ENCODE measurements at regions not wholly inside any gene's neighbourhood (a gene's known extent, or its start where the extent isn't known, plus 50 kb on each side); places are given as distances from the start of the nearest gene placed in this dataset.
"Not testable (repeated sequence)": the region's sequence is repeated elsewhere in the genome, so short reads cannot be mapped to it uniquely, and the experiment has no call there.

DNA sequence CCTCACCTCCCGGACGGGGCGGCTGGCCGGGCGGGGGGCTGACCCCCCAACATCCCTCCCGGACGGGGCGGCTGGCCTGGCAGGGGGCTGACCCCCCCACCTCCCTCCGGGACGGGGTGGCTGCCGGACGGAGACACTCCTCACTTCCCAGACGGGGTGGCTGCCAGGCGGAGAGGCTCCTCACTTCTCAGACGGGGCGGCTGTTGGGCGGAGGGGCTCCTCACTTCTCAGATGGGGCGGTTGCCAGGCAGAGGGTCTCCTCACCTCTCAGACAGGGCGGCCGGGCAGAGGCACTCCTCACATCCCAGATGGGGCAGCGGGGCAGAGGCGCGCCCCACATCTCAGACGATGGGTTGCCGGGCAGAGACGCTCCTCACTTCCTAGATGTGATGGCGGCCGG lies 1280.7 kb upstream of the SEL1L start:
- not testable (repeated sequence) for DNase-seq (ENCODE audit: low spot score)

DNA sequence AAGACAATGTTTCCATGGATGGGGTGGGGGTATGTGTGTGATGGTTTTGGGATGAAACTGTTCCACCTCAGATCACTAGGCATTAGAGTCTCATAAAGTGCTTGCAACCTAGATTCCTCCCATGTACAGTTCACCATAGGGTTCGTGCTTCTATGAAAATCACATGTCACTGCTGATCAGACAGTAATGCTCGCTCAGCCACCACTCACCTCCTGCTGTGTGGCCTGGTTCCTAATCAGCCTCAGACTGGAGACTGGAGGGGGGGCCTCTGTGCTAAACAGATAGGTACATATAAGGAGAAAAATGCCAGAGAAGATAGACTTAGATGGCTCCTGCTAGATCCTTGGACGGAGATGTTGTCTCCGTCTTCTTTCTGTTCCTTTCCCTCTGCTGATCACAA lies 1296.9 kb upstream of the SEL1L start:
- DNase-seq (ENCODE audit: low spot score), result no peak

DNA sequence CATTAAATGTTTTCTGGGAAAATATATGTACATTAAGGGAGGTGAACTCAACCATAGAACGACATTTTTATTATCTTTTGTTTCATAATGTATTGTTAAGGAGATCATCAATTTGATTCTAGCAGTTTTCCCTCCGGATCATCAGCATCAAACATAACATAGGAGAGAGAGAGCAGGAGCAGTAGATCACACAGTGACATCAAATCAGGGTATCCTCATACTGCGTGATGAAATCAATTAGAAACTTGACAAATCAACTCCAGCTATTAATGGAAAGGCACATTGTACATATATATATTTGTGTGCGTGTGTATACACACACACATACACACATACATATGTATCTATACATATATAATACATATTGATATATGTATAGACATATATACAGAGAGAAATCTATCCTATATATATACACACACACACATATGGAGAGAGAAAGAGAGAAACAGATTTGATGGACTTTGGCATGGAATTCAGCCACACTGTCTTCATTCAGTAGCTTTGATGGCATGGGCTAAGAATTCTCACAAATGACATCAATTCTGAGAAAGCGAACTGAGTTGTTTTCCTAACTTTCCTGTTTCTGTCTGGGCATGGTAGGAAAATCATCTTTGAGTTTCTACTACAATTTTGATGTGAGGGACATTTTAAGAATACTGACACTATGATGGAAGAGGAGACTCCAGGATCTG lies 1302.8 kb upstream of the SEL1L start:
- DNase-seq (ENCODE audit: low spot score), result no peak

DNA sequence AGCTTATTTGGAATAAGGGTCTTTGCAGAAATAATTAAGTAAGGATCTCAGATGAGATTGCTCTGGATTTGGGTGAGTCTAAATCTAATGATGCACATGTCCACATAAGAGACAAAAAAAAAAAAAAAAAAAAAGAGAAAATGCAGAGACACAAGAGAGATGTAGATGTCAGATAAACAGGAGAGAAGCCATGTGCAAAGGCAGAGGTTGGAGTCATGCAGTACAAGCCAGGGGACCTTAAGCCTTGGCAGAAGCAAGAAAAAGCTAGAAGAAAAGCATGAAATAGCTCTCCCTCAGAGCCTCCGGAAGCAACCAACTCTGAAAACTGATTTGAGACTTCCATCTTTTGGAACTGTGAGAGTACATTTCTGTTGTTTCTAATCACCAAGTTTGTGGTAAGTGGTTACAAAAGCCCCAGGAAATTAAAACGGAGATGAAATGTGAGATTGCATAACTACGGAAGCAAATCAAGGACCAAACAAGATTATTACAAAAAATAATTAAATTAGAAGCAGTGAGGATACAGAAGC lies 1304.0 kb upstream of the SEL1L start:
- DNase-seq (ENCODE audit: low spot score), result no peak

DNA sequence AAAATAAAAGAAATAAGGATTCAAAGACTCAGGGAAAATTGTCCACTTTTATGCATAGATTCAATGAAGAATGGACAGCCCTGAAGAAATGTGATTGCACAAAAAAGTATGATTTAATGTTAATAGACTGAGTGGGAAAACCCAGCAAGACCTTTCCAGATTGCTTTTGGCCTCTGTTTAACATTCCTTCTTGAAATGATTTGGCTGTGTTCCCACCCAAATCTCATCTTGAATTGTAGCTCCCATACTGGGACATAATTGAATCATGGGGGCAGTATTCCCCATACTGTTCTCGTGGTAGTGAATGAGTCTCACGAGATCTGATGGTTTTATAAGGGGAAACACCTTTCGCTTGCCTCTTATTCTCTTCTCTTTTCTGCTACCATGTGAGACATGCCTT lies 1316.9 kb upstream of the SEL1L start:
- no peak for DNase-seq (ENCODE audit: low spot score)

DNA sequence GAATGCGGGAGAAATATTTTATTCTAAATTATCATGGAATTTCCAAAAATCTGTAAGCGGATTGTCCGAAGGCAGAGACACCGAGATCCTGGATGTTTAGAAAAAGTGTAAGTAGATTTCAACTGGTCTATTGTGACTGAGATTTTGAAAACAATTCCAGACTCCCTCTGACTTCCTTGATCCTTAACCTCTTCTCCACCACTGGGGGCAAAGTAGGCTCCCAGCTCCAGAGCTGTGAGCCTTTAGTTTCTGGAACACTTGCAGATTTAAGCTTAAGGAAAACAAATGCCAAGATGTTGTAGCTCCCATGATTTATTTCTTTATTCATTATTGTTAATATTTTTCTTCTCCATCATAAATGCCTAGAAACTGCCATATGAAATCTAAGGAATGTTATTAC lies 1320.5 kb upstream of the SEL1L start:
- no peak for DNase-seq (ENCODE audit: low spot score)

DNA sequence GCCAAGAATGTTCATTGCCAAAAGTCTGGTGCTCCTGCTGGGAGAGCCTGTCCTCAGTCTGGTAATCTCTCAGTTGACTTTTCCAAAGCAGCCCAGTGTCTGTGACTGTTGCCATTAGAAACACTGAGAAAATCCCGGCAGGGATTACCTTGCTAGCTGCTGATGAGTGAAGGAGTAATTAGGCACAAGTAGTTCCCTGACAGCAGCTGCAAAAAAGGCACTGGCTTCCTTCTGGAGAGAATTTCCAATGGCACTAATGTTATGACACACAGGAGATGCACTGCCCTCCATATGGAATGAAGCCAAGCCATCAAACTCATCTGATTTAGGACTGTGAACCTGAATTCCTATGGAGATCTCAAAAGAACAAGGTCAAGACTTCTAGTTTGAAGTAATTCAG lies 1321.2 kb upstream of the SEL1L start:
- peak; percentile 56 for DNase-seq (ENCODE audit: low spot score)

DNA sequence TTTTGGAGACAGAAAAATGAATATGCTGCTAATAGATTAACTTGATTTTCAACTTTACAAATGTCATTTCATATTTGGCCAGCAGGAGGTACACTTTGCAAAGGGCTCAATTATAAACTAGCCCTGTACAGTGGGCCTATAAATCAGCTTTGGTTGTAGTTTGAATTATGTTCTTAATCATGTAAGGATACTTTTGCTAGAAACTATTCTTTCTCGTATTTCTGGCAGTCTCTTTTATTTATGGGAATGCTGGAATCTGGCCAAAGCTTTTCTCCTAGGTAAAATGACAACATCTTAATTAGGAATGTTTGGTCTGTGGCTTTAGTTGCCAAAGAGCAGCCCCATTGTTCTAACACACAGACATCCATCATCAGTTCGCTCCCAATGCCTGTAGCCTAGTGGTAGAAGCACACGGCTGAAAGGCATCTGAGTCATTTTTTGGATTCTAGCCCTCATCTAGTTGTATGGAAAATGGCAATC lies 1322.3 kb upstream of the SEL1L start:
- DNase-seq (ENCODE audit: low spot score), result no peak

DNA sequence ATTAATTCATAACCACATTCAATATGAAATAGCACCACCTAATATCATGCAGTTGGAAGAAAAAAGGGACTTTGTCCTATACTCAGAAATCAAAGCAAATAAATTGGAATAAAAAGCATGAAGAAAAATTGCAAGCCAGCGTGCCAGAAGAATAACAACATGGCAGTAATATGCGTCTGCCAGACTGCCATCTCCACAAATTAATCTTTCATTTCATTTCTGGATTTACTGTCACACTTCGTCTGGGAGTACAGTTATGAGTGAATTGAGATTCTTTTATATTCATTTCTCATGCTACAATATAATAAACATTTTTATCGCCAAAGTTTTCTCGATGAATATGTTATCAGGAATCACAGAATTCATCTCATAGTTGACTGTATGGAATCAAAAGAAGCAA lies 1327.7 kb upstream of the SEL1L start:
- no peak for DNase-seq (ENCODE audit: low spot score)

DNA sequence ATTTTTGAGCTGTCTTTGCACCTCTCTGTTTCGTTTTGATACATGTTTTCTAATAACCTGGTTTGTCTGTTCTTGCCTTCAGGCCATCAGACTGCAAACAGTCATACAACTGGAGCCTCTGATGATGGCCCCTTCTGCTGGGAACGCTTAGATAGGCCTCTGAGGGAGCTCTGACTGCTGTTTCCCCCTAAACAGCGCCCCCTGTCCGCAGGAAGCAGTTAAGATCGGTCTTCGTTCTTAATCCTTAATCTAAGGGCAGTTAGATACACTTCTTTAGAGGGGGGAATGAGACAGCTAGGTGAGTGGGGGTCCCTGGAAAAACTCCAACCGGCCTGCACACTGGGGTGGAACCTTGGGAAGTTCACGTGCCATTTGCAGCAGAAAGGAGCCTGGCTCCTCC lies 1338.8 kb upstream of the SEL1L start:
- no peak for DNase-seq (ENCODE audit: low spot score)

DNA sequence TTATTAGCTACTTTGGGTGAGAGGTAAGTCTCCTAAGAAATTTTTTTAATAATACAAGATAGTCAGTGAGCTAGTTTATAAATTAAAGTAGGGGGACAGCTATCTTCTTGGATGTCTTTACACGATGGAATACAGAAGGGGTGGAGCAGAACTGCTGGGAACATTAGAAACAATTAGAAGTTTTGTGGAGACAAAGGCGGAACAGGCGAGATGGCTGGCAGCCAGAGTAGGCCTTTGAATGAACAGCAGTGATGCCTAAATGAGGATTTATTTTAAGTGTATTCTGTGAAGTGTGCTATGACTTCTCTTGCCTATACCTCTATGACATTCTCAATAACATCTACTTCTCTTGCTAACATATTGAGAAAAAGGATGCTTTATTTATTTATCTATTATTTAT lies 1345.3 kb upstream of the SEL1L start:
- DNase-seq (ENCODE audit: low spot score), result no peak

DNA sequence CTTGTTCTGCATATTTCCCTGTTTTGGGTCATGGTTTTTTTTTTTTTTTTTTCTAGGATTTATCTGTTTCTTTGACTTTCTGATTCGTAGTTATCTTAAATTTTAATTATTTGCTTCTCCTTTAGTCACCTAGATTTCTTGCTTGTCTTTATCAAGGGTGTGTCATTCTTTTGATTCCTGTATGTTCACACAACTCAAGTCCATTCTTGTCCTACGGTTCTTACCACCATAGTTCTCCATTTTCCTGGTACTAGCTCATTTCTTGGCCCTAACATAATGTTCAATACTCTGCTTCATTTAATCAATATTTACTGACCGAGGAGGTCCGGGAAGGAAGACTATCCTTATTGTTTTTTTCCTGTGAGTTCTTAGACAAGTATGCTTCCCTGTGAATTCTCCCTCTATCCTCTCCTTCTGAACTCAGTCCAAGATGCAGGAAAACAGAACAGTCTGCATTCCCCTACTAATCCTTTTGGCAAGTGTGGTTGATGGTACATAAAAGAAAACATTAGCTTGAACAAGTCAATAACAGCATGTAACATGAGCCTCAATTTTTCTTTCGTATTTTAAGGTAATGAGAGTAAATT lies 1346.4 kb upstream of the SEL1L start:
- DNase-seq (ENCODE audit: low spot score), result no peak

DNA sequence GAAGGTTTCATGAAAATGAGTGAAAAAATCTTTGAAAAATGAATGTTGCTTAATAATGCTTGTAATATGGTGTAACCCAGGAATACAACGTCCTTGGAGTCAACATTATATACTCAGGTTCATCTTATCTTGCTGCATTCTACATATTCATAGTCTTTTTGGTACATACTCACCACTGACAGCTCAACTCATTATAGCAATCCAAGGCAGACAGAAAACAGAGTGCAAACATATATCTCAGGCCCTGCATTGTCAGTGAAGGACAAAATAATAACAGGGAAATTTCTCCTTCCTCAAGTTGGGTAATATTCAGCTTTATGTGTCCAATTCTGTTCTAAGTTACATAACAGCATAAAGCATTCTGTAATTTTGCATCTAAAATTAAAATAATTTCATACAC lies 1353.0 kb upstream of the SEL1L start:
- no peak for DNase-seq (ENCODE audit: low spot score)

DNA sequence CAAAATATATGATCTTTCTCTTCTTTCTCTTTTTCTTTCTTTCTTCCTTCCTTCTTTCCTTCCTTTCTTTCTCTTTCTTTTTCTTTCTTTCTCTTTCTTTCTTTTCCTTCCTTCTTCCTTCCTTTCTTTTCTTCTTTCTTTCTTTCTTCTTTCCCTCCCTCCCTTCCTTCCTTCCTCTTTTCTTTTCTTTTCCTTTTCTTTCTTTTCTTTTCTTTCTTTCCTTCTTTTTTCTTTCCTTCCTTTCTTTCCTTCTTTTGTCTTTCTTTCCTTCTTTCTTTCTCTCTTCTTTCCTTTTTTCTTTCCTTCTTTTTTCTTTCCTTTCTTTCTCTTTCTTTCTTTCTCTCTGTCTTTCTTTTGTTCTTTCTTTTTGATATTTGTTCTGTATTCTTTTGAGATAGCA lies 1356.0 kb upstream of the SEL1L start:
- DNase-seq (ENCODE audit: low spot score), result no peak

DNA sequence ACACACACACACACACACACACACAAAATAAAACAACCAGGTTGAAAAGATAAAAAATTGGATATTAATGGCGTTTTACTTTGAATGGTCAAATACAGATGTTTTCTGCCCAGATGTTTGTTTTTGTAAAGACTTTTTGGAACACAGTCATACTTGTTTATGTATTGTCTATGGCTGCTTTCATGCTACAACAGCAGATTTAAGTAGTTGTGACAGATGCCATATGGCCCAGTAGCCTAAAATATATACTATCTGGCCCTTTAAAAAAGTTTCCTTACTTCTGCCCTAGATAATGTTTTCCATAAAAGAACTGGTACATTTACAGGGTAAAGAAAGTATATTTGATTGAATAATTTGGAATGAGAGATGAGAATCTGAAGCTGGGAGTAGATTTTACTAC lies 1362.8 kb upstream of the SEL1L start:
- no peak for DNase-seq (ENCODE audit: low spot score)

DNA sequence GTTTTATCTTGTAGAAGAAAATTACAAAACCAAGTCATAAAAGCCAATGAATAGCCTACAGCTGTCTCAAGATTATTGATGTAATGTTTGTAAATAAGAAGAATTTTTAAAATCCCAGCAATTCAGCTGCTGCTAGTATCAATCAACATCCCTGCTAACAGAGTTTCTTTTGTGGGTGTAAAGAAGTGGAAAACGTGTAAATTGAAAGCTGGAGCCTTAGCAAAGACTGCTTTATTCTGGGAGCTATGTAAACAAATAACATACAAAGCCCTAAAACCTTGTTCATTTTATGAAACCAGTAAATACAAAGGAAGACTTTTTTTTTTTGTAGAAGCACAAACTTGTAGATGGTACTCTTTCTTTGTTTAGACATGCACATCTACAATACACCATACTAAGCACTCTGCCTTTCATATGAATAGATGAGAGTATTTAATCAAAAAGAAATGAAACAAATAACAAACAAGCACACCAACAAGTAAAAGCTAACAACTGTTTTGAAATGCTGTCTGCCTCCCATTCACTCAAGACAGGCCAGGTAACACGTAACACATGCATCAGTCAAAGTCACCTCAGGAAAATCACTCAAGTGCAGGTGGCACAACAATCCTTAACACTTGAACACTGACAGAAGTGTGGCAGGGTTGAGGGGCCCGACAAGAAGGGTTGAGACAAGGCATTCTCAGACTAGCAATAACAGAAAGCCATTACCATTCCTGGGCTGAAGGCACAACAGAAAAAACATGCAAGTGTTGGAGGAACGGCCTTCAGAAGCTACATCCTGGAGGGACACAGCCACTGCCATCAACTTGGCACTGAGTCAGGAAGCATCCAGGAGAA lies 1364.0 kb upstream of the SEL1L start:
- no peak for DNase-seq (ENCODE audit: low spot score)

DNA sequence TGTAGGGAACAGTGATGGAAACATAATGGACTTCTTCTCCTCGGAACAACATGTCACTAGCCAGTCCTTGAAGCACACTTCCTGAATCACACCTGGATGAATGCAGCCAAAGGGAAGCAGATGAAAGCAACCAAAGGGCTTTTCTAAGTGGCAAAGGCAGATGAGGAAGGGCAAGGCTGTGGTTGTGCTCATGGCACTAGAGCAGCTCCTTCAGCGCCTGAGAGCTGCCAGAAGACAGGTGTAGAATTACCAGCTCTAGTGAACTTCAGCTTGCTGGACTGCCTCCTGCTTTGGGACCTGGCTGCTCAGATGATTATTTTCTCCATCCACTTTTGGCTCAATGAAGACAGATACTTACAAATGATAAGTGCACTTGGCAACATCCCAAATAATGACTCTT lies 1372.1 kb upstream of the SEL1L start:
- DNase-seq (ENCODE audit: low spot score), result no peak

DNA sequence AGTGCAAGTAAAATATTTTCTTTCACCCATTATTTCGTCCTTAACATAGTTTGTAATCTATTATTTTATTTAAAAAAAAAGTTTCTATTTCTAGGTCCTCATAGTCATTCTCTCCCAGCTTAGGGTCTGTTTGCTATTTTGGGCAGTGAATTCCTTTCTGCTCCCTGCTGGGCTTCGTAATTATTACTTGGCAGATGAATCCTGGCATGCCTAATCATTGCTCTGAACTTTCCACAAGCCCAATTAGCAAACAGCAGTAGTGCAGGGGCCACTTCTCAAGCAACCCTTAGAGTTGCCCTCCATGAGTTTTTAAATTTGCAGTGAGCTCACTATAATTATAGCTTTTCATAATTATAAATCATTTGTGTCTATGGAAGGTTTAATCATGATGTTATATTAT lies 1378.3 kb upstream of the SEL1L start:
- DNase-seq (ENCODE audit: low spot score), result no peak

DNA sequence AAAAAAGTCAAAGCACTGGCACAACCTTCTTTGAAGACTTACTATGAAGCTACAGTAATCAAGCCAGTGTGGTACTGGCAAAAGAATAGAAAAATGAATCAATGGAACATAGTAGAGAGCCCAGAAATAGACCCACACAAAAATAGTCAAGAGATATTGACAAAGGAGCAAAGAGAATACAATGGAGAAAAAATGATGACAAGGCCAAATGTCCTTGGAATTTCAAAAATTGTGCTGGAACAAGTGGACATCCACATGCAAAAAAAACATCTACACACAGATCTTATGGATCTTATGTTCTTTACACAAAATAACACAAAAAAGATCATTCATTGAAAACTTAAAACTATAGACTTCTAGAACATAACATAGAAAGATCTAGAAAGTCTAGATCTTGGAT lies 1379.7 kb upstream of the SEL1L start:
- DNase-seq (ENCODE audit: low spot score), result no peak

DNA sequence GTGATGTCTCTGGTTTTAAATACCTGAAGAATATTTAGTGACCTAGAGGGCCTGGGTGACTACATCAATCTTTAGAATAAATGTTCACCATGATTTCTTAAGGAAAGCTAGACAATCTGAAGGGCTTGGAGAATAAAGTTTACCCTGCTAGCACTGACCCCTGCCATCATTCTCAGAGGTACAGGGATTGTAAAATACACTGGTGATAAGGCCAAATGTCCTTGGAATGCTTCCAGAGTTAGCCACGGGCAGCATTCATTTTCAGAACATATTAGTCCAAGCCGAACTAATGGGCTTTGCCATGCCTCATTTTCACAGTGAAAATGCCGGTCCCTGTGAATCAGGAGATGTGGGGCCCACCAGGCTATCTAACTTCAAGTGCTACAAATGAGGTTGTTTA lies 1381.7 kb upstream of the SEL1L start:
- DNase-seq (ENCODE audit: low spot score), result no peak

DNA sequence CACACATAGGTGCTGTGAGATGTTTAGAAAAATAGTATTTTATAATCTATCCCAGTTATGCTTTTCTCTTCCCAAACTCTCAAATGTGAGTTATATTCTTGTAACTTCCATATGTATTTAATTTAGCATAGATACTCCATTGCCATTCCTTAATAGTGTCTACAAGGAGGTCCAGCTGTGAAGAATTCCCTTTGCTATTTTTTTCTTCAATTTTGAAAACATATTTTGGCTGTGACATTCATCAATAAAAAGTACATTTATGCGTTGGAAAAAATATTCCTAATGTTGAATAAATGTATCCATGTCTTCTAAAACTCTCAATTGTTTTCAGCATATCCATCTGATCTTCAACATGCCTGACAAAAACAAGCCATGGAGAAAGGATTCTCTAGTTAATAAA lies 1402.0 kb upstream of the SEL1L start:
- DNase-seq (ENCODE audit: low spot score), result no peak

DNA sequence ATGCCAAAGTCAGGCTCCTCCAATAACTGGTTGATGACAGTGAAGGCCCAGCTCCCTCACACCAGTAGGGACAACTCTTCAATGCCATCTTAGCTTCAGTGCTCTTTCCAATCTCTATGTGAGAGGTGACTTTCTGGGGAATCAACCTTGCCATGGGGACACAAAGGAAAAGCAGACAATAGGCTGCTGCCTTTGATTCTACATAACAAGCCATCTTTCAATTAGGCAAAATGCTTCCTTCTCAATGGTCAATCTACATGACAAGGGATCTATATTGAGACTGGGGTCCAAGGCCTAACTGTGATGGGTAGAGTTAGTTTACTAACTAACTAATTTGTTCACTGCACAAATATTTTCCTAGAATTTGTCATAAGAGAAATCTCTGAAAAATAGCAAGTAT lies 1417.5 kb upstream of the SEL1L start:
- no peak for DNase-seq (ENCODE audit: low spot score)

DNA sequence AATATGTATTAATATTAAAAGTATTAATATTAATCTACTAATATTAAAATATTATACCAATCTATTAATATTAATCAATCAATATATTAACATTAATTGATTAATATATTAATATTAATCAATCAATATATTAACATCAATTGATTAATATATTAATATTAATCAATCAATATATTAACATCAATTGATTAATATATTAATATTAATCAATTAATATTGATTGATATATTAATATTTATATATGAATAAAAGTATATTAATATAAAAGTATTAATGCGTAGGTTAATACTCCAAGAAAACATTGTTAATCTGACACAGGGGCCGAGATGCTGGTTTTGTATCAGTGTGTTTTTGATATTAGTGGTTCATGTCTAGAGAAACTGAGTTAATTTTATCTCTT lies 1430.1 kb upstream of the SEL1L start:
- DNase-seq (ENCODE audit: low spot score), result no peak
